A172 (cell line): ENCODE measurements at regions not wholly inside any gene's neighbourhood (a gene's known extent, or its start where the extent isn't known, plus 50 kb on each side); places are given as distances from the start of the nearest gene placed in this dataset.
"Not testable (repeated sequence)": the region's sequence is repeated elsewhere in the genome, so short reads cannot be mapped to it uniquely, and the experiment has no call there.

ENCODE experiments used
- DNase-seq: peaks from one replicate; pipeline ENCODE4 v3.0.0-alpha.2; 2015; ENCODE audit warnings: low spot score

GRCh38 chr1:229153955-229154548, 116.9 kb upstream of the RAB4A start:
- DNase-seq = no peak

- DNase-seq = no peak
Measured at GRCh38 chr1:229154811-229155210, 116.1 kb upstream of the RAB4A start.

- no peak for DNase-seq
Measured at GRCh38 chr1:229155472-229155871, 115.4 kb upstream of the RAB4A start.

GRCh38 chr1:229156872-229157271, 114.0 kb upstream of the RAB4A start:
- peak; percentile 15 for DNase-seq

GRCh38 chr1:229157480-229157879, 113.4 kb upstream of the RAB4A start:
- no peak for DNase-seq

GRCh38 chr1:229158341-229158921, 112.5 kb upstream of the RAB4A start:
- peak; percentile 39 for DNase-seq

GRCh38 chr1:229158927-229159326, 112.0 kb upstream of the RAB4A start:
- DNase-seq = no peak

GRCh38 chr1:229159668-229160544, 111.0 kb upstream of the RAB4A start:
- no peak for DNase-seq

- DNase-seq = no peak
Measured at GRCh38 chr1:229161740-229162139, 109.2 kb upstream of the RAB4A start.

- DNase-seq = no peak
Measured at GRCh38 chr1:229162825-229163515, 107.9 kb upstream of the RAB4A start.

- no peak for DNase-seq
Measured at GRCh38 chr1:229164348-229164747, 106.6 kb upstream of the RAB4A start.

- no peak for DNase-seq
Measured at GRCh38 chr1:229164836-229165735, 105.8 kb upstream of the RAB4A start.

GRCh38 chr1:229167318-229167717, 103.6 kb upstream of the RAB4A start:
- DNase-seq = no peak

- no peak for DNase-seq
Measured at GRCh38 chr1:229169399-229169798, 101.5 kb upstream of the RAB4A start.

GRCh38 chr1:229170274-229170673, 100.6 kb upstream of the RAB4A start:
- no peak for DNase-seq

GRCh38 chr1:229170778-229171505, 100.0 kb upstream of the RAB4A start:
- DNase-seq = no peak

GRCh38 chr1:229171934-229172333, 99.0 kb upstream of the RAB4A start:
- no peak for DNase-seq

- not testable (repeated sequence) for DNase-seq
Measured at GRCh38 chr1:229173491-229174476, 97.1 kb upstream of the RAB4A start.

- DNase-seq = not testable (repeated sequence)
Measured at GRCh38 chr1:229175297-229175696, 95.6 kb upstream of the RAB4A start.
